ENCODE measurements at regions not wholly inside any gene's neighbourhood (a gene's known extent, or its start where the extent isn't known, plus 50 kb on each side); places are given as distances from the start of the nearest gene placed in this dataset.

GRCh38 chr3:109809513-109809912, 472.2 kb upstream of the DPPA4 start:
- TF ChIP-seq CTCF (IDR thresholded peaks at IDR 0.05) (no peak), POLR2A (IDR thresholded peaks at IDR 0.05) (no peak)
